ENCODE measurements at regions not wholly inside any gene's neighbourhood (a gene's known extent, or its start where the extent isn't known, plus 50 kb on each side); places are given as distances from the start of the nearest gene placed in this dataset.

GRCh38 chr11:70677232-70677916 lies 279.0 kb downstream of the CTTN start:
- Histone ChIP-seq H3K27ac (no peak overlapping the region), H3K36me3 (replicated peaks; ENCODE audit: insufficient read depth, low read depth) (no peaks in the 10 kb centered on the region), H4K20me1 (ENCODE audit: insufficient read depth, poor library complexity, severe bottlenecking) (no peaks in the 10 kb centered on the region), H3K9me2 (replicated peaks; ENCODE audit: insufficient read depth) (no peaks in the 10 kb centered on the region), H3K4me2 (no peak overlapping the region), H3K79me2 (no peaks in the 10 kb centered on the region), H3K4me3 (no peak overlapping the region), H3K27me3 (no peaks in the 10 kb centered on the region), H2AFZ (no peak overlapping the region), H3K9me3 (ENCODE audit: low read depth) (no peaks in the 10 kb centered on the region), H3K4me1 (ENCODE audit: insufficient read depth) (no peaks in the 10 kb centered on the region)
- TF ChIP-seq EZH2 (IDR thresholded peaks at IDR 0.05; ENCODE audit: borderline replicate concordance) (no peak), CTCF (IDR thresholded peaks at IDR 0.05; ENCODE audit: poor library complexity) (no peak), EZH2phosphoT487 (IDR thresholded peaks at IDR 0.05; ENCODE audit: low read depth, severe bottlenecking, unreplicated experiment) (no peak)
- DNase-seq (ENCODE audit: low spot score), result no peak
- WGBS (ENCODE audit: low lambda C conversion rate, missing lambda C conversion rate), result 94% methylated on average over 19 of the region's 19 CpGs

DNA sequence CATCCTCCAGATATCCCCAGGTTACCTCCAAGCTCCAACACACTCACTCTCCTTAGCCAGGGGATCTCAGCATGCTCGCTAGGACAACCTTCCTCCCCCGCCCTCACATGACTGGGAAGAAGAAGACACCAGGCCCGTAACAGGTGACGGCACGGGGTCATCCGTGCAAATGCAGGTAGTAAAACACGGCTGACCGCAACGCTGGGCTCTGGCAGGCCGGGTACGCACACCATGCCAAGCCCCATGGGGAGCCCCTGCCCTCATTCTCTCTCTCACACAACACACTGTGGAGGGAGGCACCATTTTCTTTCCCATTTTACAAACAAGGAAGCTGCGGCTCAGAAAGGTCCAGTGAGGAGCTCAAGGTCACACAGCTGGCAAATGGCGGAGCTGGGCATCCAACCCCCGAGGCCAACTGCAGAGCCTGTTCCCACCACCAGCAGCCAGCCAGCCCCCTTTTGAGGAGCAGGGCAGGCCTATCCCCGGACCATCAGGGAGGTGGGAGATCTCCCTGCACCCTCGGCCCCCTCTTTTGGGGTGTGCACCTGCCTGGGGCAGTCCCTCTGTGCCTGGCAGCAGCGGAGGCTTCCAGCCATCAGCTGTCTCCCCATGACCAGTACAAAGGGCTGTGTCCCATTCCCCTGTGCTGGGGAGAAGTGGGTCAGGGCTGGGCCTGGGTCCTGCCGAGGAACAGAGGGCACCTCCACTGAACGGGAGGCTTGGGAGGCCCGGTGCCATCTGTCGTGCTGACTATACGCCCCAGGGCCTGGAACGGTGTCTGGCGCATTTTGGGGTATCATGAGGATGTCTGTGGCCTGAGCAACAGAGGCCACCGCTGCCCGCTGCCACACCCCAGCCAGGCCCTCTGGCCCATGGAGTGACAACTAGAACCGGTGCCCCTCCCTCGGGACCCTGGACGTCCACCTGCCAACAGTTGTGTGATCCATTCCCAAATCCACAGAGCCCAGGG lies 280.9 kb downstream of the CTTN start:
- no peaks in the 10 kb centered on the region for H3K9me2 ChIP-seq (replicated peaks; ENCODE audit: insufficient read depth)
- H3K9me3 ChIP-seq (ENCODE audit: low read depth), result no peaks in the 10 kb centered on the region
- TF ChIP-seq CTCF (IDR thresholded peaks at IDR 0.05; ENCODE audit: poor library complexity) (no peak), EZH2 (IDR thresholded peaks at IDR 0.05; ENCODE audit: borderline replicate concordance) (no peak), EZH2phosphoT487 (IDR thresholded peaks at IDR 0.05; ENCODE audit: low read depth, severe bottlenecking, unreplicated experiment) (no peak)
- H3K4me3 ChIP-seq, result no peak overlapping the region
- DNase-seq (ENCODE audit: low spot score), result no peak
- H2AFZ ChIP-seq, result no peak overlapping the region
- 94% methylated on average over 28 of the region's 29 CpGs for WGBS (ENCODE audit: low lambda C conversion rate, missing lambda C conversion rate)
- no peaks in the 10 kb centered on the region for H3K27me3 ChIP-seq
- H3K4me2 ChIP-seq, result no peak overlapping the region
- H3K36me3 ChIP-seq (replicated peaks; ENCODE audit: insufficient read depth, low read depth), result no peaks in the 10 kb centered on the region
- H3K27ac ChIP-seq, result no peak overlapping the region
- no peaks in the 10 kb centered on the region for H4K20me1 ChIP-seq (ENCODE audit: insufficient read depth, poor library complexity, severe bottlenecking)
- no peaks in the 10 kb centered on the region for H3K4me1 ChIP-seq (ENCODE audit: insufficient read depth)
- H3K79me2 ChIP-seq, result no peaks in the 10 kb centered on the region

DNA sequence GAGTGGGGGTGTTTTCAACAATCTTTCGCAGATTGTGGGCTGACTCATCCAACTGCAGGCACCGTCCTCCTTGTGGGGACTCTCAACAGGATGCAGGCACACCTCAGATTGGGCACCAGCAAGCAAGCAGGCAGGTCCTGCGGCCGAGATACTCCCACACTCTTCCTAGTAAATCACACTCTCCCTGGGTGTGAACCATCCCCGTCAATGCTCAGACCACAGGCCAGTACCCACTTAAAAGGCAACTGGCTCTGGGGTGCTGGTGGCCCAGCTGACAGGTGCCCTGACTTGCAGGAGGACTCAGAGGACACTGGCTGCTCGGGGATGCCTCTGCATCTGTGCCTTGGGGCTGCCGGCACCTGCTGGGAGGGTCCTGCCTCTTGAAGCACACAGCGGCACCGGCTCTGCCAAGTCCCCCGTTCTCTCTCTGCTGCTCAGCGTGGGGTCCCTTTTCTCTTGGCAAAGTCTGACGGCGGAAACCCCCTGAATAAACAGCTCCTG lies 282.5 kb downstream of the CTTN start:
- no peaks in the 10 kb centered on the region for H3K9me2 ChIP-seq (replicated peaks; ENCODE audit: insufficient read depth)
- H3K4me3 ChIP-seq, result no peak overlapping the region
- no peak overlapping the region for H3K27ac ChIP-seq
- no peaks in the 10 kb centered on the region for H3K36me3 ChIP-seq (replicated peaks; ENCODE audit: insufficient read depth, low read depth)
- TF ChIP-seq EZH2phosphoT487 (IDR thresholded peaks at IDR 0.05; ENCODE audit: low read depth, severe bottlenecking, unreplicated experiment) (no peak), EZH2 (IDR thresholded peaks at IDR 0.05; ENCODE audit: borderline replicate concordance) (no peak), CTCF (IDR thresholded peaks at IDR 0.05; ENCODE audit: poor library complexity) (no peak)
- H3K4me1 ChIP-seq (ENCODE audit: insufficient read depth), result no peaks in the 10 kb centered on the region
- WGBS (ENCODE audit: low lambda C conversion rate, missing lambda C conversion rate), result 86% methylated on average over 13 of the region's 13 CpGs
- H3K79me2 ChIP-seq, result no peaks in the 10 kb centered on the region
- no peak for DNase-seq (ENCODE audit: low spot score)
- H2AFZ ChIP-seq, result no peak overlapping the region
- H3K27me3 ChIP-seq, result no peaks in the 10 kb centered on the region
- no peak overlapping the region for H3K4me2 ChIP-seq
- no peaks in the 10 kb centered on the region for H3K9me3 ChIP-seq (ENCODE audit: low read depth)
- no peaks in the 10 kb centered on the region for H4K20me1 ChIP-seq (ENCODE audit: insufficient read depth, poor library complexity, severe bottlenecking)
